ENCODE measurements at regions not wholly inside any gene's neighbourhood (a gene's known extent, or its start where the extent isn't known, plus 50 kb on each side); places are given as distances from the start of the nearest gene placed in this dataset.

GRCh38 chr6:19991176-19991575, 154.0 kb downstream of the ID4 start:
- intact Hi-C loops (cut with micrococcal nuclease), result no loop called here
- H4K5ac ChIP-seq (ENCODE audit: low read depth, low read length), result no peak overlapping the region
- BruUV-seq (replicated peaks), result no TSS peak
- no peak overlapping the region for H3K23ac ChIP-seq (ENCODE audit: low read depth, low read length)
- peaks cover 3% of the 10 kb centered on the region; the same call in 1 of the 2 replicates for H3K9me3 ChIP-seq (ENCODE audit: control insufficient read depth, insufficient read depth, low read length)
- H3K4me2 ChIP-seq (ENCODE audit: low read depth, low read length), result no peak overlapping the region
- dilution Hi-C loops (cut with HindIII; ENCODE audit: low sequenced_read_pairs, unreplicated experiment), result no loop called here
- CTCF ChIA-PET, result no interaction called here
- in situ Hi-C loops (cut with MboI; ENCODE audit: low sequenced_read_pairs), result no loop called here
- ATAC-seq (ENCODE audit: low read depth), result no peak
- WGBS, 2 experiments (ENCODE audit: extremely low coverage in 2 of 2, insufficient read length in 1 of 2), result 40% methylated on average over 1 of the region's 3 CpGs; no CpG with 5 or more reads in 1 of the 2 experiments
- H3K79me1 ChIP-seq (ENCODE audit: low read depth in 1 of 2, low read length in 2 of 2), result no peaks in the 10 kb centered on the region
- H3K36me3 ChIP-seq (ENCODE audit: control insufficient read depth, insufficient read depth, low read length), result no peaks in the 10 kb centered on the region
- no peak overlapping the region for H3K9ac ChIP-seq (ENCODE audit: low read depth, low read length)
- POLR2A ChIA-PET (ENCODE audit: unreplicated experiment), result no interaction called here
- H2BK20ac ChIP-seq (ENCODE audit: low read depth, low read length), result no peak overlapping the region
- H4K20me1 ChIP-seq (ENCODE audit: insufficient read depth, low read length), result no peaks in the 10 kb centered on the region
- no peak overlapping the region for H4K8ac ChIP-seq (ENCODE audit: low read depth in 2 of 2, low read length in 2 of 2)
- H3K9me1 ChIP-seq (ENCODE audit: insufficient read depth, low read length), result no peaks in the 10 kb centered on the region
- no peak for DNase-seq
- no peaks in the 10 kb centered on the region for H3K27me3 ChIP-seq (ENCODE audit: control insufficient read depth, insufficient read depth, low read length)
- H2BK15ac ChIP-seq (ENCODE audit: low read depth, low read length), result no peak overlapping the region
- no peak overlapping the region for H3K14ac ChIP-seq (replicated peaks; ENCODE audit: low read depth, low read length)
- H3K27ac ChIP-seq (ENCODE audit: insufficient read depth, low read length), result no peak overlapping the region
- no peak overlapping the region for H3K4me3 ChIP-seq (ENCODE audit: insufficient read depth, low read depth, low read length)
- H3K56ac ChIP-seq (ENCODE audit: extremely low read depth, insufficient read depth, low read length), result no peak overlapping the region
- no peak overlapping the region for H3K18ac ChIP-seq (ENCODE audit: low read depth, low read length)
- no peaks in the 10 kb centered on the region for H3K4me1 ChIP-seq (ENCODE audit: control insufficient read depth, insufficient read depth, low read length)
- no peak overlapping the region for H2BK5ac ChIP-seq (ENCODE audit: low read depth, low read length, poor library complexity, severe bottlenecking)
- H2AFZ ChIP-seq (replicated peaks; ENCODE audit: low read length, poor library complexity), result no peak overlapping the region
- no peak overlapping the region for H3K4ac ChIP-seq (ENCODE audit: low read depth, low read length)
- H2BK120ac ChIP-seq (ENCODE audit: low read depth, low read length), result no peak overlapping the region
- TF ChIP-seq RAD21 (IDR thresholded peaks at IDR 0.05; ENCODE audit: low read length), result no peak
- no peak for TF ChIP-seq NFE2L2 (IDR thresholded peaks at IDR 0.05; ENCODE audit: low read depth, low read length)
- TF ChIP-seq CTCF (conservative IDR thresholded peaks at IDR 0.05; ENCODE audit: low read depth, low read length), result no peak
- no peak for TF ChIP-seq CEBPB (IDR thresholded peaks at IDR 0.05; ENCODE audit: low read depth, low read length)
- TF ChIP-seq BHLHE40 (IDR thresholded peaks at IDR 0.05; ENCODE audit: low read depth, low read length), result no peak
- TF ChIP-seq MAFK (IDR thresholded peaks at IDR 0.05; ENCODE audit: low read depth, low read length), result no peak
- no peak for TF ChIP-seq RFX5 (IDR thresholded peaks at IDR 0.05; ENCODE audit: low read depth, low read length)
- no peak overlapping the region for H4K91ac ChIP-seq (ENCODE audit: insufficient read depth, low read depth, low read length)
- no peak overlapping the region for H2AK9ac ChIP-seq (replicated peaks; ENCODE audit: low read depth, low read length, poor library complexity)
- H2AK5ac ChIP-seq (ENCODE audit: low read depth, low read length), result no peak overlapping the region
